SU-DHL-6 (cell line): ENCODE measurements at regions not wholly inside any gene's neighbourhood (a gene's known extent, or its start where the extent isn't known, plus 50 kb on each side); places are given as distances from the start of the nearest gene placed in this dataset.

Source experiments
- CTCF ChIP-seq: fragments of 200-600 bp; sonication (generic); IDR thresholded peaks from one replicate; pipeline ENCODE4 v1.5.1; 2017; ENCODE audit warnings: antibody characterized with exemption, mild to moderate bottlenecking, low read length, moderate library complexity; ENCODE audit not compliant: insufficient read depth, poor library complexity, severe bottlenecking
- EZH2phosphoT487 ChIP-seq: fragments of 200-600 bp; sonication (generic), shearing (Covaris generic); conservative IDR thresholded peaks from 2 replicates; pipeline ENCODE4 v1.6.1; 2018; ENCODE audit warnings: mild to moderate bottlenecking, antibody characterized with exemption, low read length, moderate library complexity, mixed read lengths

DNA sequence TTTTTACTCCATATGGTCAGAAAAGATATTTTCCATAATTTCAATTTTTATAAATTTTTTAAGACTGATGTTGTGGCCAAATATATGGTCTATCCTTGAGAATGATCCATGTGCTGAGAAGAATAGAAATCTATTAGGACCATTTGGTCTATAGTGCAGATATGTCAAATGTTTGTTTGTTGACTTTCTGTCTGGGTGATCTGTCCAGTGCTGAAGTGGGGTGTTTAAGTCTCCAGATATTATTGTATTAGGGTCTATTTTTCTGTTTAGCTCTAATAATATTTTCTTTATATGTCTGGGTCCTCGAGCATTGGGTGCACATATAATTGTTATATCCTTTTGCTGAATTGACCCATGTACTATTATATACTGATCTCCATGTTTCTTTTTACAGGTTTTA is 308.9 kb upstream of the LMO3 start:
- TF ChIP-seq CTCF (no peak), EZH2phosphoT487 (no peak)
